ENCODE measurements at regions not wholly inside any gene's neighbourhood (a gene's known extent, or its start where the extent isn't known, plus 50 kb on each side); places are given as distances from the start of the nearest gene placed in this dataset.

DNA sequence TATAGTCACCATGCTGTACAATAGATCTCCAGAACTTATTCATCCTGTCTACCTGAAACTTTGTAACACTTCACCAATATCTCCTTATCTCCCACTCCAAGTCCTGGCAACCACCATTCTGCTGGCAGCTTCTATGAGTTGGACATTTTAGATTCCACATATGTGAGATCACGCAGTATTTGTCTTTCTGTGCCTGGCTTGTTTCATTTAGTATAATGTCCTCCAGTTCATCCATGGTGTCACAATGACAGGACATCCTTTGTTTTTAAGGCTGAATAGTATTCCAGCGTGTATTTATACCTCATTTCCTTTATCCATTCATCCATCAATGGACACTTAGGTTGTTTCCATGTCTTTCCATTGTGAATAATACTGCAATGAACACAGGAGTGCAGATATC is 198.7 kb downstream of the QDPR start:
- Histone ChIP-seq H3K27me3 (replicated peaks in 1 of 2; ENCODE audit: control insufficient read depth in 2 of 2, insufficient read depth in 2 of 2, low read length in 1 of 2) (no peaks in the 10 kb centered on the region), H3K4me3 (no peak overlapping the region), H3K4me2 (ENCODE audit: control insufficient read depth, insufficient read depth) (no peak overlapping the region), H3K27ac (ENCODE audit: control insufficient read depth, insufficient read depth) (no peak overlapping the region), H3K4me1 (ENCODE audit: control insufficient read depth, insufficient read depth, low read length) (no peaks in the 10 kb centered on the region), H3K9me3 (replicated peaks; ENCODE audit: control insufficient read depth, insufficient read depth, low read length) (no peaks in the 10 kb centered on the region), H3K36me3 (ENCODE audit: control insufficient read depth in 2 of 2, insufficient read depth in 2 of 2, low read length in 1 of 2) (no peaks in the 10 kb centered on the region), H3K9ac (ENCODE audit: control insufficient read depth, insufficient read depth, low read length) (no peak overlapping the region), H2AFZ (ENCODE audit: control insufficient read depth, low read depth, low read length) (no peak overlapping the region), H4K20me1 (ENCODE audit: control insufficient read depth, insufficient read depth) (no peaks in the 10 kb centered on the region), H3K79me2 (ENCODE audit: control insufficient read depth, insufficient read depth, low read length) (no peaks in the 10 kb centered on the region)
- POLR2A ChIA-PET, result no interaction called here
- FAIRE-seq (no peak), ATAC-seq (no peak), DNase-seq (ENCODE audit: low read depth, low spot score) (no peak)
- CTCF ChIA-PET, result interaction anchor here (0.8 to 4.5 kb wide), 2 partner anchors 11 to 16 kb away, joined by 3 to 24 read pairs; no protein-coding TSS in a partner anchor
- 24% methylated on average over 2 of the region's 2 CpGs for WGBS (ENCODE audit: insufficient coverage, insufficient replicate concordance, low lambda C conversion rate, missing lambda C conversion rate)
- in situ Hi-C loops (cut with MboI) (no loop called here), intact Hi-C loops (cut with micrococcal nuclease; ENCODE audit: unreplicated experiment) (no loop called here)
- BruUV-seq (replicated peaks), result no TSS peak
- SMC1A ChIA-PET (ENCODE audit: uncharacterized antibody, unreplicated experiment), result interaction anchor here (1.0 to 1.2 kb wide), 2 partner anchors 9 to 11 kb away, joined by 3 to 4 read pairs; no protein-coding TSS in a partner anchor
- TF ChIP-seq KDM1A (IDR thresholded peaks at IDR 0.05; ENCODE audit: borderline replicate concordance), result no peak
- RAD21 ChIA-PET (ENCODE audit: unreplicated experiment), result no interaction called here

DNA sequence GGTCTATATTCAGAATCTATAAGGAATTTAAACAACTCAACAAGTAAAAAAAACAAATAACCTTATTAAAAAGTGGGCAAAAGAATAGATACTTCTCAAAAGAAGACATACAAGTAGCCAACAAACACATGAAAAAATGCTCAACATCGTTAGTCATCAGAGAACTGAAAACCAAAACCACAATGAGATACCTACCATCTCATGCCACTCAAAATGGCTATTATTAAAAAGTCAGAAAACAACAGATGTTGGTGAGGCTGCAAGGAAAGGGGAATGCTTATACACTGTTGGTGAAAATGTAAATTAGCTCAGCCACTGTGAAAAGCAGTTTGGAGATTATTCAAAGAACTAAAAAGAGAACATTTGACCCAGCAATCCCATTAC is 201.6 kb downstream of the QDPR start:
- BruUV-seq (replicated peaks), result no TSS peak
- 0% methylated on average over 1 of the region's 1 CpG for WGBS (ENCODE audit: insufficient coverage, insufficient replicate concordance, low lambda C conversion rate, missing lambda C conversion rate)
- intact Hi-C loops (cut with micrococcal nuclease; ENCODE audit: unreplicated experiment) (no loop called here), in situ Hi-C loops (cut with MboI) (no loop called here)
- Histone ChIP-seq H3K36me3 (ENCODE audit: control insufficient read depth in 2 of 2, insufficient read depth in 2 of 2, low read length in 1 of 2) (no peaks in the 10 kb centered on the region), H2AFZ (ENCODE audit: control insufficient read depth, low read depth, low read length) (no peak overlapping the region), H3K4me3 (no peak overlapping the region), H3K4me1 (ENCODE audit: control insufficient read depth, insufficient read depth, low read length) (no peaks in the 10 kb centered on the region), H4K20me1 (ENCODE audit: control insufficient read depth, insufficient read depth) (no peaks in the 10 kb centered on the region), H3K27ac (ENCODE audit: control insufficient read depth, insufficient read depth) (no peak overlapping the region), H3K9ac (ENCODE audit: control insufficient read depth, insufficient read depth, low read length) (no peak overlapping the region), H3K79me2 (ENCODE audit: control insufficient read depth, insufficient read depth, low read length) (no peaks in the 10 kb centered on the region), H3K4me2 (ENCODE audit: control insufficient read depth, insufficient read depth) (no peak overlapping the region), H3K9me3 (replicated peaks; ENCODE audit: control insufficient read depth, insufficient read depth, low read length) (no peaks in the 10 kb centered on the region), H3K27me3 (replicated peaks in 1 of 2; ENCODE audit: control insufficient read depth in 2 of 2, insufficient read depth in 2 of 2, low read length in 1 of 2) (no peaks in the 10 kb centered on the region)
- TF ChIP-seq SP1 (IDR thresholded peaks at IDR 0.05; ENCODE audit: low read depth, low read length) (no peak), IKZF2 (IDR thresholded peaks at IDR 0.05) (peak in 1 of 2 experiments; percentile 36; a peak in 1 of 4 replicates), RUNX3 (IDR thresholded peaks at IDR 0.05; ENCODE audit: low read length) (peak; percentile 40), SMAD1 (IDR thresholded peaks at IDR 0.05; ENCODE audit: low read depth, partially characterized antibody) (no peak)
- TF ChIP-seq, protein P1, sequence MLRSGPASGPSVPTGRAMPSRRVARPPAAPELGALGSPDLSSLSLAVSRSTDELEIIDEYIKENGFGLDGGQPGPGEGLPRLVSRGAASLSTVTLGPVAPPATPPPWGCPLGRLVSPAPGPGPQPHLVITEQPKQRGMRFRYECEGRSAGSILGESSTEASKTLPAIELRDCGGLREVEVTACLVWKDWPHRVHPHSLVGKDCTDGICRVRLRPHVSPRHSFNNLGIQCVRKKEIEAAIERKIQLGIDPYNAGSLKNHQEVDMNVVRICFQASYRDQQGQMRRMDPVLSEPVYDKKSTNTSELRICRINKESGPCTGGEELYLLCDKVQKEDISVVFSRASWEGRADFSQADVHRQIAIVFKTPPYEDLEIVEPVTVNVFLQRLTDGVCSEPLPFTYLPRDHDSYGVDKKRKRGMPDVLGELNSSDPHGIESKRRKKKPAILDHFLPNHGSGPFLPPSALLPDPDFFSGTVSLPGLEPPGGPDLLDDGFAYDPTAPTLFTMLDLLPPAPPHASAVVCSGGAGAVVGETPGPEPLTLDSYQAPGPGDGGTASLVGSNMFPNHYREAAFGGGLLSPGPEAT (IDR thresholded peaks at IDR 0.05; ENCODE audit: low read depth), result no peak
- TF ChIP-seq, protein P2, sequence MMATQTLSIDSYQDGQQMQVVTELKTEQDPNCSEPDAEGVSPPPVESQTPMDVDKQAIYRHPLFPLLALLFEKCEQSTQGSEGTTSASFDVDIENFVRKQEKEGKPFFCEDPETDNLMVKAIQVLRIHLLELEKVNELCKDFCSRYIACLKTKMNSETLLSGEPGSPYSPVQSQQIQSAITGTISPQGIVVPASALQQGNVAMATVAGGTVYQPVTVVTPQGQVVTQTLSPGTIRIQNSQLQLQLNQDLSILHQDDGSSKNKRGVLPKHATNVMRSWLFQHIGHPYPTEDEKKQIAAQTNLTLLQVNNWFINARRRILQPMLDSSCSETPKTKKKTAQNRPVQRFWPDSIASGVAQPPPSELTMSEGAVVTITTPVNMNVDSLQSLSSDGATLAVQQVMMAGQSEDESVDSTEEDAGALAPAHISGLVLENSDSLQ (IDR thresholded peaks at IDR 0.05), result peak; percentile 83
- POLR2A ChIA-PET, result no interaction called here
- SMC1A ChIA-PET (ENCODE audit: uncharacterized antibody, unreplicated experiment), result interaction anchor here (1.7 kb wide), 1 partner anchor 10 kb away, joined by 4 read pairs; no protein-coding TSS in a partner anchor
- DNase-seq (ENCODE audit: low read depth, low spot score), result peak; percentile 48
- ATAC-seq, result peak; percentile 75
- CTCF ChIA-PET, result interaction anchor here (4.5 kb wide), 1 partner anchor 14 kb away, joined by 24 read pairs; no protein-coding TSS in a partner anchor
- no peak for FAIRE-seq
- RAD21 ChIA-PET (ENCODE audit: unreplicated experiment), result no interaction called here
